Loucy (cell line): ENCODE measurements at regions not wholly inside any gene's neighbourhood (a gene's known extent, or its start where the extent isn't known, plus 50 kb on each side); places are given as distances from the start of the nearest gene placed in this dataset.

Source experiments
- H2AFZ ChIP-seq: fragments of 200-600 bp; sonication (generic); 2 replicates; pipeline ENCODE4 v1.6.0; 2016; ENCODE audit warnings: antibody characterized with exemption, mild to moderate bottlenecking, low read length, moderate library complexity
- H3F3A ChIP-seq: fragments of 200-600 bp; 2 replicates; pipeline ENCODE4 v1.6.0; 2016; ENCODE audit warnings: antibody characterized with exemption, low read depth, mild to moderate bottlenecking
- H3K27me3 ChIP-seq: fragments of 200-600 bp; sonication (generic); 2 replicates; pipeline ENCODE4 v1.6.1; 2014; ENCODE audit warnings: low read length, mild to moderate bottlenecking; ENCODE audit not compliant: insufficient read depth, poor library complexity, severe bottlenecking
- H3K36me3 ChIP-seq: fragments of 200-600 bp; sonication (generic); 2 replicates; pipeline ENCODE4 v1.6.1; 2016; ENCODE audit warnings: low read length; ENCODE audit not compliant: insufficient read depth
- H3K4me1 ChIP-seq: fragments of 200-600 bp; sonication (generic); 2 replicates; pipeline ENCODE4 v1.5.1; 2014; ENCODE audit warnings: low read length, mild to moderate bottlenecking; ENCODE audit not compliant: insufficient read depth, poor library complexity, severe bottlenecking
- H3K4me2 ChIP-seq: fragments of 200-600 bp; sonication (generic); 2 replicates; pipeline ENCODE4 v1.6.0; 2014; ENCODE audit warnings: antibody characterized with exemption, low read length, low read depth, mild to moderate bottlenecking; ENCODE audit not compliant: poor library complexity, severe bottlenecking
- H3K4me3 ChIP-seq: fragments of 200-600 bp; sonication (generic); 2 replicates; pipeline ENCODE4 v1.5.1; 2014; ENCODE audit warnings: low read length, mild to moderate bottlenecking, mixed read lengths; ENCODE audit not compliant: poor library complexity, severe bottlenecking
- H3K79me2 ChIP-seq: fragments of 200-600 bp; sonication (generic); 2 replicates; pipeline ENCODE4 v1.6.1; 2014; ENCODE audit warnings: low read length; ENCODE audit not compliant: insufficient read depth
- H3K9ac ChIP-seq: fragments of 200-600 bp; sonication (generic); 2 replicates; pipeline ENCODE4 v1.6.0; 2014; ENCODE audit warnings: mild to moderate bottlenecking, low read depth, low read length, moderate library complexity; ENCODE audit not compliant: poor library complexity, severe bottlenecking
- H3K9me2 ChIP-seq: fragments of 200-600 bp; sonication (generic); replicated peaks from 2 replicates; pipeline ENCODE4 v1.6.1; 2016; ENCODE audit warnings: low read depth, low read length, mixed read lengths
- H3K9me3 ChIP-seq: fragments of 200-600 bp; sonication (generic); 2 replicates; pipeline ENCODE4 v1.6.1; 2014; ENCODE audit warnings: mild to moderate bottlenecking, antibody characterized with exemption, low read length, low read depth; ENCODE audit not compliant: insufficient read depth
- H4K20me1 ChIP-seq: fragments of 200-600 bp; sonication (generic); 2 replicates; pipeline ENCODE4 v1.6.0; 2014; ENCODE audit warnings: antibody characterized with exemption, low read length, mild to moderate bottlenecking; ENCODE audit not compliant: insufficient read depth, poor library complexity, severe bottlenecking
- CTCF ChIP-seq: fragments of 200-600 bp; sonication (generic); conservative IDR thresholded peaks from 2 replicates; pipeline ENCODE4 v1.5.1; 2014; ENCODE audit warnings: mild to moderate bottlenecking, antibody characterized with exemption, low read length
- EZH2phosphoT487 ChIP-seq: fragments of 200-600 bp; IDR thresholded peaks from 2 replicates; pipeline ENCODE4 v1.6.1; 2018; ENCODE audit warnings: antibody characterized with exemption, mild to moderate bottlenecking, moderate library complexity, borderline replicate concordance

- H3K4me2 ChIP-seq = no peak overlapping the region
- H3K9me3 ChIP-seq = peaks cover 5% of the 10 kb centered on the region; the same call in 1 of the 2 replicates
- H3K36me3 ChIP-seq = no peaks in the 10 kb centered on the region
- H3K9me2 ChIP-seq = no peaks in the 10 kb centered on the region
- H3K27me3 ChIP-seq = no peaks in the 10 kb centered on the region
- no peak overlapping the region for H2AFZ ChIP-seq
- no peaks in the 10 kb centered on the region for H3F3A ChIP-seq
- no peaks in the 10 kb centered on the region for H4K20me1 ChIP-seq
- H3K4me1 ChIP-seq = peaks cover 4% of the 10 kb centered on the region
- H3K79me2 ChIP-seq = no peaks in the 10 kb centered on the region
- H3K4me3 ChIP-seq = no peak overlapping the region
- no peak overlapping the region for H3K9ac ChIP-seq
- TF ChIP-seq EZH2phosphoT487 = no peak
Measured at GRCh38 chr2:40036241-40036640, 257.2 kb upstream of the THUMPD2 start.

GRCh38 chr2:40034801-40035200 is 255.7 kb upstream of the THUMPD2 start:
- H3F3A ChIP-seq = no peaks in the 10 kb centered on the region
- H3K4me2 ChIP-seq = no peak overlapping the region
- no peak overlapping the region for H3K9ac ChIP-seq
- H3K9me3 ChIP-seq = peaks cover 5% of the 10 kb centered on the region; the same call in 1 of the 2 replicates
- H2AFZ ChIP-seq = no peak overlapping the region
- peaks cover 4% of the 10 kb centered on the region for H3K4me1 ChIP-seq
- H3K4me3 ChIP-seq = no peak overlapping the region
- H3K9me2 ChIP-seq = no peaks in the 10 kb centered on the region
- H3K27me3 ChIP-seq = no peaks in the 10 kb centered on the region
- no peaks in the 10 kb centered on the region for H3K36me3 ChIP-seq
- H4K20me1 ChIP-seq = no peaks in the 10 kb centered on the region
- H3K79me2 ChIP-seq = no peaks in the 10 kb centered on the region
- TF ChIP-seq EZH2phosphoT487 = no peak

GRCh38 chr2:40034198-40034597 is 255.1 kb upstream of the THUMPD2 start:
- Histone ChIP-seq H3F3A (no peaks in the 10 kb centered on the region), H3K4me2 (no peak overlapping the region), H3K9me3 (peaks cover 5% of the 10 kb centered on the region; the same call in 1 of the 2 replicates), H3K9me2 (no peaks in the 10 kb centered on the region), H3K9ac (no peak overlapping the region), H2AFZ (no peak overlapping the region), H3K4me3 (no peak overlapping the region), H3K79me2 (no peaks in the 10 kb centered on the region), H3K36me3 (no peaks in the 10 kb centered on the region), H3K27me3 (no peaks in the 10 kb centered on the region), H4K20me1 (no peaks in the 10 kb centered on the region), H3K4me1 (no peaks in the 10 kb centered on the region)
- TF ChIP-seq EZH2phosphoT487 (no peak), CTCF (no peak)

- Histone ChIP-seq H3K4me3 (no peak overlapping the region), H3F3A (no peaks in the 10 kb centered on the region), H4K20me1 (no peaks in the 10 kb centered on the region), H3K9me3 (peaks cover 5% of the 10 kb centered on the region; the same call in 1 of the 2 replicates), H3K9me2 (no peaks in the 10 kb centered on the region), H3K27me3 (no peaks in the 10 kb centered on the region), H2AFZ (no peak overlapping the region), H3K9ac (no peak overlapping the region), H3K79me2 (no peaks in the 10 kb centered on the region), H3K4me1 (no peaks in the 10 kb centered on the region), H3K36me3 (no peaks in the 10 kb centered on the region), H3K4me2 (no peak overlapping the region)
- TF ChIP-seq CTCF = no peak
- no peak for TF ChIP-seq EZH2phosphoT487
Measured at GRCh38 chr2:40033781-40034180, 254.7 kb upstream of the THUMPD2 start.
